ENCODE measurements at regions not wholly inside any gene's neighbourhood (a gene's known extent, or its start where the extent isn't known, plus 50 kb on each side); places are given as distances from the start of the nearest gene placed in this dataset.

DNA sequence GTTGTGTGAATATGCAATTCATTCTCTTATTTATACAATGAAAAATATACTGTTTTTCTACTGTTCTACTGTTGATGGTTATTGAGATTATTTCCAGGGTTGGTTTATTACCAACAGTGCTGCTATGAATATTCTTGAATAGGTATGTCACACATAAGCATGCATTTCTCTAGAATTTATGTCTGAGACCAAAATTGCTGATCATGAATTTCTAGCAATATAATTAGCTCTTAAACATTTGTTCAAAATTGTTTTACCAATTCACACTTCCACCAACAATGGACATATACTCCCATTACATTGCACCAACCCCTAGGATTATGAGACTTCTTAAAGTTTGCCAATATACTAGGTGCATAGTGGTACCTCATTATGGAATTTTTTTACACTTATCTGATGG is 164.1 kb upstream of the KCNQ5 start:
- Histone ChIP-seq H3K23ac (ENCODE audit: low read depth, low read length, poor library complexity) (no peak overlapping the region), H2BK12ac (ENCODE audit: low read length) (no peak overlapping the region), H3K9me3 (replicated peaks in 1 of 2; ENCODE audit: control insufficient read depth in 2 of 2, insufficient read depth in 1 of 2, low read depth in 1 of 2, low read length in 2 of 2) (no peaks in the 10 kb centered on the region), H3K79me1 (ENCODE audit: low read depth, low read length) (no peaks in the 10 kb centered on the region), H3K4me3 (ENCODE audit: low read length in 2 of 2) (no peak overlapping the region), H3K14ac (ENCODE audit: low read length) (no peak overlapping the region), H2BK15ac (ENCODE audit: low read length) (no peak overlapping the region), H3K18ac (ENCODE audit: low read length) (no peak overlapping the region), H2AFZ (ENCODE audit: low read length) (no peak overlapping the region), H2BK5ac (ENCODE audit: low read length) (no peak overlapping the region), H4K8ac (ENCODE audit: low read depth, low read length) (no peak overlapping the region), H3K27me3 (ENCODE audit: control insufficient read depth in 3 of 3, insufficient read depth in 3 of 3, low read depth in 1 of 3, low read length in 3 of 3) (no peaks in the 10 kb centered on the region), H3K36me3 (replicated peaks in 1 of 2; ENCODE audit: control insufficient read depth in 2 of 2, insufficient read depth in 2 of 2, low read length in 2 of 2) (no peaks in the 10 kb centered on the region), H3K4me1 (ENCODE audit: control insufficient read depth in 2 of 2, insufficient read depth in 1 of 2, low read depth in 1 of 2, low read length in 2 of 2) (no peaks in the 10 kb centered on the region), H4K91ac (ENCODE audit: low read depth, low read length, poor library complexity) (no peak overlapping the region), H3K27ac (replicated peaks; ENCODE audit: low read length) (no peak overlapping the region), H2AK5ac (ENCODE audit: low read depth, low read length) (no peak overlapping the region), H3K9ac (ENCODE audit: low read depth, low read length, poor library complexity) (no peak overlapping the region), H3K4me2 (ENCODE audit: insufficient read depth, low read length, poor library complexity, severe bottlenecking) (no peak overlapping the region), H3K4ac (ENCODE audit: low read length) (no peak overlapping the region), H2BK120ac (ENCODE audit: low read depth, low read length) (no peak overlapping the region)
- no peak for DNase-seq (ENCODE audit: low spot score)

DNA sequence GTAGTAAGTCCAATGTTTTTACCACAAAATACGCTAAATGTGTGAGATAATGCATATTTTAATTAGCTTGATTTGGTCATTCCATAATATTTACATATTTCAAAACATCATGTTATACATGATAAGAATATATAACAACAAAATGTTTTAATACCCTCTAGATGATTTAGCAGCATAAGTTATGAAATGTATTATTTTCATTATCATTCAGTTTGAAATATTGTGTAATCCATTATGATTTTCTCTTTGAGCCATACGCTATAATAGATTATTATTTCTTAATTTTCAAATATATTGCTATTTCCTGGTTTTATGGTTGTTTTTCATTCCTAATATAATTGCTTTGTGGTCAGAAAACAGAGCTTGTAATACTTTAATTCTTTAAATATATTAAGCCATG is 163.3 kb upstream of the KCNQ5 start:
- no peak overlapping the region for H3K14ac ChIP-seq (ENCODE audit: low read length)
- H2BK12ac ChIP-seq (ENCODE audit: low read length), result no peak overlapping the region
- H2BK5ac ChIP-seq (ENCODE audit: low read length), result no peak overlapping the region
- H3K4me3 ChIP-seq (ENCODE audit: low read length in 2 of 2), result no peak overlapping the region
- H3K4me1 ChIP-seq (ENCODE audit: control insufficient read depth in 2 of 2, insufficient read depth in 1 of 2, low read depth in 1 of 2, low read length in 2 of 2), result no peaks in the 10 kb centered on the region
- no peak overlapping the region for H3K23ac ChIP-seq (ENCODE audit: low read depth, low read length, poor library complexity)
- no peaks in the 10 kb centered on the region for H3K27me3 ChIP-seq (ENCODE audit: control insufficient read depth in 3 of 3, insufficient read depth in 3 of 3, low read depth in 1 of 3, low read length in 3 of 3)
- H3K4me2 ChIP-seq (ENCODE audit: insufficient read depth, low read length, poor library complexity, severe bottlenecking), result no peak overlapping the region
- H4K8ac ChIP-seq (ENCODE audit: low read depth, low read length), result no peak overlapping the region
- no peak overlapping the region for H3K9ac ChIP-seq (ENCODE audit: low read depth, low read length, poor library complexity)
- H2BK15ac ChIP-seq (ENCODE audit: low read length), result no peak overlapping the region
- H3K27ac ChIP-seq (replicated peaks; ENCODE audit: low read length), result no peak overlapping the region
- no peak overlapping the region for H2AFZ ChIP-seq (ENCODE audit: low read length)
- no peaks in the 10 kb centered on the region for H3K79me1 ChIP-seq (ENCODE audit: low read depth, low read length)
- no peaks in the 10 kb centered on the region for H3K36me3 ChIP-seq (replicated peaks in 1 of 2; ENCODE audit: control insufficient read depth in 2 of 2, insufficient read depth in 2 of 2, low read length in 2 of 2)
- no peak overlapping the region for H2AK5ac ChIP-seq (ENCODE audit: low read depth, low read length)
- H3K4ac ChIP-seq (ENCODE audit: low read length), result no peak overlapping the region
- no peak for DNase-seq (ENCODE audit: low spot score)
- no peak overlapping the region for H2BK120ac ChIP-seq (ENCODE audit: low read depth, low read length)
- no peaks in the 10 kb centered on the region for H3K9me3 ChIP-seq (replicated peaks in 1 of 2; ENCODE audit: control insufficient read depth in 2 of 2, insufficient read depth in 1 of 2, low read depth in 1 of 2, low read length in 2 of 2)
- WGBS, 2 donors (ENCODE audit: extremely low coverage in 2 of 2, insufficient read length in 2 of 2, insufficient replicate concordance in 1 of 2), result no CpG with 5 or more reads among the region's 2 CpGs
- H4K91ac ChIP-seq (ENCODE audit: low read depth, low read length, poor library complexity), result no peak overlapping the region
- H3K18ac ChIP-seq (ENCODE audit: low read length), result no peak overlapping the region

DNA sequence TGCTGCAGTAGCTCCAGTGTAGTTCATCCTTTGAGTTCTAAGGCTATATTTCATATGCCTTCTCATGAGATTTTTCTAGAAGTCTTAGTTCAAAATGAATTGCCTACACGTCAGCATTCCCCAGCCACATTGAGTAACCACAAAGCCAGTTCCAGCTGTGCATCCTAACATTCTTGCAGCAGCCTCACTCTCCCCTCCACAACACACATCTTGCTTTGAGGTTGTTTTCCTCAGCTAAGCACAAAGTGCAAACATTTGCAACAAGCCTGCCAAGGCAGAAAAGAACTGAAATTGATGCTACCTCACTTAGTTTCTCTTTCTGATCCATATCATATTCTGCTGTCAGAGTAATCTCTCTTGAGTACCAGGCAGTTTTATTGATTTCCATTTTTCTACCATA is 160.7 kb upstream of the KCNQ5 start:
- Histone ChIP-seq H3K4ac (ENCODE audit: low read length) (no peak overlapping the region), H3K4me2 (ENCODE audit: insufficient read depth, low read length, poor library complexity, severe bottlenecking) (no peak overlapping the region), H2BK5ac (ENCODE audit: low read length) (no peak overlapping the region), H2BK120ac (ENCODE audit: low read depth, low read length) (no peak overlapping the region), H3K18ac (ENCODE audit: low read length) (no peak overlapping the region), H2BK12ac (ENCODE audit: low read length) (no peak overlapping the region), H2AK5ac (ENCODE audit: low read depth, low read length) (no peak overlapping the region), H3K36me3 (replicated peaks in 1 of 2; ENCODE audit: control insufficient read depth in 2 of 2, insufficient read depth in 2 of 2, low read length in 2 of 2) (no peaks in the 10 kb centered on the region), H3K4me3 (ENCODE audit: low read length in 2 of 2) (no peak overlapping the region), H4K8ac (ENCODE audit: low read depth, low read length) (no peak overlapping the region), H3K9ac (ENCODE audit: low read depth, low read length, poor library complexity) (no peak overlapping the region), H4K91ac (ENCODE audit: low read depth, low read length, poor library complexity) (no peak overlapping the region), H3K9me3 (replicated peaks in 1 of 2; ENCODE audit: control insufficient read depth in 2 of 2, insufficient read depth in 1 of 2, low read depth in 1 of 2, low read length in 2 of 2) (no peaks in the 10 kb centered on the region), H3K4me1 (ENCODE audit: control insufficient read depth in 2 of 2, insufficient read depth in 1 of 2, low read depth in 1 of 2, low read length in 2 of 2) (no peaks in the 10 kb centered on the region), H2AFZ (ENCODE audit: low read length) (no peak overlapping the region), H3K14ac (ENCODE audit: low read length) (no peak overlapping the region), H3K27ac (replicated peaks; ENCODE audit: low read length) (no peak overlapping the region), H3K27me3 (ENCODE audit: control insufficient read depth in 3 of 3, insufficient read depth in 3 of 3, low read depth in 1 of 3, low read length in 3 of 3) (no peaks in the 10 kb centered on the region), H3K79me1 (ENCODE audit: low read depth, low read length) (no peaks in the 10 kb centered on the region), H2BK15ac (ENCODE audit: low read length) (no peak overlapping the region), H3K23ac (ENCODE audit: low read depth, low read length, poor library complexity) (no peak overlapping the region)
- DNase-seq (ENCODE audit: low spot score), result no peak
- WGBS, 2 donors (ENCODE audit: extremely low coverage in 2 of 2, insufficient read length in 2 of 2, insufficient replicate concordance in 1 of 2), result no CpG with 5 or more reads among the region's 1 CpG

DNA sequence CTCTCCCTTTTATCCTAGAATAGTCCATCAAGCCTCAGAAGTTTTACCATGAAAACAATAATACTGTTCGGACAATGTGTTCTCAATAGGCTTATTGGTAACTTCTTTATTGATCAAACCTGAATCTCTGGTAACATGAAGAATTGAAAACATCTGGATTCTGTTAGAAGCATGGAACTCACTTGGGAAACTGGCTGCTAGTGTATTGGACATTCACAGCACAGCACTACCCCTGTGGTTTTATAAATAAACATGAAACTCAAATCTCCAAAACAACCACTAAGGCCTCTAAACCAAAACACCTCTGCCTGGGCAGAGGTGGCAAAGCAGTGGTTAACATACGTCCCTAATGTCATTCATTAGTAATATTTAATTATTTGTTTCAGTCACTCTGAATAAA is 157.6 kb upstream of the KCNQ5 start:
- no peak overlapping the region for H3K4me2 ChIP-seq (ENCODE audit: insufficient read depth, low read length, poor library complexity, severe bottlenecking)
- no peak overlapping the region for H2BK120ac ChIP-seq (ENCODE audit: low read depth, low read length)
- WGBS, 2 donors (ENCODE audit: extremely low coverage in 2 of 2, insufficient read length in 2 of 2, insufficient replicate concordance in 1 of 2), result no CpG with 5 or more reads among the region's 2 CpGs
- H2AK5ac ChIP-seq (ENCODE audit: low read depth, low read length), result no peak overlapping the region
- H3K14ac ChIP-seq (ENCODE audit: low read length), result no peak overlapping the region
- H3K36me3 ChIP-seq (replicated peaks in 1 of 2; ENCODE audit: control insufficient read depth in 2 of 2, insufficient read depth in 2 of 2, low read length in 2 of 2), result no peaks in the 10 kb centered on the region
- no peak overlapping the region for H2BK12ac ChIP-seq (ENCODE audit: low read length)
- H3K9ac ChIP-seq (ENCODE audit: low read depth, low read length, poor library complexity), result no peak overlapping the region
- no peak overlapping the region for H2BK15ac ChIP-seq (ENCODE audit: low read length)
- no peak overlapping the region for H3K18ac ChIP-seq (ENCODE audit: low read length)
- H4K8ac ChIP-seq (ENCODE audit: low read depth, low read length), result no peak overlapping the region
- DNase-seq (ENCODE audit: low spot score), result no peak
- no peak overlapping the region for H3K4me3 ChIP-seq (ENCODE audit: low read length in 2 of 2)
- H3K79me1 ChIP-seq (ENCODE audit: low read depth, low read length), result no peaks in the 10 kb centered on the region
- H2BK5ac ChIP-seq (ENCODE audit: low read length), result no peak overlapping the region
- no peak overlapping the region for H3K27ac ChIP-seq (replicated peaks; ENCODE audit: low read length)
- H4K91ac ChIP-seq (ENCODE audit: low read depth, low read length, poor library complexity), result no peak overlapping the region
- no peaks in the 10 kb centered on the region for H3K4me1 ChIP-seq (ENCODE audit: control insufficient read depth in 2 of 2, insufficient read depth in 1 of 2, low read depth in 1 of 2, low read length in 2 of 2)
- H2AFZ ChIP-seq (ENCODE audit: low read length), result no peak overlapping the region
- H3K27me3 ChIP-seq (ENCODE audit: control insufficient read depth in 3 of 3, insufficient read depth in 3 of 3, low read depth in 1 of 3, low read length in 3 of 3), result no peaks in the 10 kb centered on the region
- no peak overlapping the region for H3K4ac ChIP-seq (ENCODE audit: low read length)
- H3K9me3 ChIP-seq (replicated peaks in 1 of 2; ENCODE audit: control insufficient read depth in 2 of 2, insufficient read depth in 1 of 2, low read depth in 1 of 2, low read length in 2 of 2), result no peaks in the 10 kb centered on the region
- no peak overlapping the region for H3K23ac ChIP-seq (ENCODE audit: low read depth, low read length, poor library complexity)
